HG02870 (cell line): ENCODE measurements at regions not wholly inside any gene's neighbourhood (a gene's known extent, or its start where the extent isn't known, plus 50 kb on each side); places are given as distances from the start of the nearest gene placed in this dataset.

ENCODE experiments used
- ATAC-seq: cut with Tn5 transposase; IDR thresholded peaks from one replicate; pipeline ENCODE4 v1.9.1; 2021; ENCODE audit warnings: mild to moderate bottlenecking, moderate library complexity; ENCODE audit not compliant: unreplicated experiment

DNA sequence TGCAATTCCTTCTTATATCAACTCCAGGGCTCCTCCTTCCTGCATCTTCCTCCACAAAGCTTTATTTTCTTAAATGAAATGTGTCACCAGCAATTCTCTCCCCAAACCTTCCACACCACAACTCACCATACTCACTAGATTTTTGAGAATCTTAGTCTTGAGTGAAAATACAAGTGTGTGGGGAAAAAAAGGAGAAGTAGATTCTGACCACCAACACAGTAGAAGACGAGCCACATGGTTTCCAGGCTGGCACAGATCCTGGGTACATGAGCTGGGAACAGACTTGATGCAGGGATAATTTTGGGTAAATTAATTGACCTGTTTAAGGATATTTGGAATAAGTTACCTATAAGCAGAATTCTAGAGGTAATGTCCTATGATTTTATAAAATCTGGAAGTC lies 72.8 kb upstream of the KCNJ15 start:
- no peak for ATAC-seq

DNA sequence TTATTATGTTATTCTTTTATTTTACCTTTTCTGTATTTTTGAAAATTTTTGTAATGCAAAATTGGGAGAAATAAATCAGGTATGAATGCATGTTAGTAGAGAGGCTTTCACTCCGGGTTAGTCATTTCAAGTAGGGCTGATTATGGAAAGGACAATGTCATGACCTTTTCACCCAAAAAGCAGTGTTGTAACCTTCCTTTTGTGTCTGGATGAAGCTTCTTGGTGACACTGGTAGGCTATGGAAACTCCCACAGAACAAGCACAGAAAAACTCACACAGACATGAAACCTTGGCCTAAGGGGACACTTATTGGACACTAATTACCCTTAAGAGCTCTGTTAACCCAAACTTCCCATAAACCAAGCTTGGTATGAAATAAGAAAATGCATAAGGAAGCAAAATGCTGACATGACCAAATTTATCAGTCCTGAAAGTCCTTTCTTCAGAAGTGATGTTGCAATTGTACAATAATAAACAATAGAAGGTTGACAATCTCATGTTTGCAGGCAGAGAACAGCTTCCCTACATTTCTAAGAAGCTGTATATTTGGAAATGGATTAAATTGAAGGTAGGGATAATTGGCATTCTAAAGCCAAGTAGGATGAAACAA lies 70.0 kb upstream of the KCNJ15 start:
- ATAC-seq, result no peak

DNA sequence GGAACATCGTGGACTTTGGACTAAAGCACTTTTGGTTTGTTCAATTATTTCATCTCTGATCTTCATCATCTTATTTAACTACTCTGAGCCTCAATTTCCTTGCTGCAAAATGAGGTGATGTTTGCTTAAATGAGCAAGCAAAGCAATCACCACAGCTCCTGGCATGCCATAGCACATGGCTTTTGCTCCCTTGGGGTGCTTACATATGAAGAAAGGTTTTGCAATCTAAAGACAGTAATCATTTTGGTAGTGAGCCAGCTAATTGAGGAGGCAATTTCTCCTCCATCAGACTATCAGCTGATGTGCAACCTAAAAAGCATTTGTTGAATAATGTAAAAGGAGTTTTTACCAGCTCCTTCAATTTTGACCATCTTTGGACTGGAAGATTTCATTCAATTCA lies 68.8 kb upstream of the KCNJ15 start:
- ATAC-seq, result no peak

DNA sequence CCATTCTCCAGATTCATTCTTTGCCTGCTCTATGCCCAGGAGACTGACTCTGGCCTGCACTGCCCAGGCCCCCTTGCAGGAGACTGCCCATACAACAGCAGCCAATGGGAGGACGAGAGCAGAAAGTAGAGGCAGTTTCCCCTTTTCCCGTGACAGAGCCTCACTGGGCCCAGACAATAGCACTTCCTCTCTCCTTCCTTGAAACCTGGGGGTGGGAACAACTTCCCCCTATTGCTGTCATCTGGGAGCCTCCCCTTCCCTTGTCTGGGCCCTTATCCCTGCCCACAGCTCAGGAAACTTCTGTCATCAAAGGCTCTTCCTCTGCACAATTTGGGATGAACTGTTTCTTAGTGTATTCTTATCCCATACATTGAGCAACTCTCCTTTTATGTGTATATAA lies 60.8 kb upstream of the KCNJ15 start:
- no peak for ATAC-seq

DNA sequence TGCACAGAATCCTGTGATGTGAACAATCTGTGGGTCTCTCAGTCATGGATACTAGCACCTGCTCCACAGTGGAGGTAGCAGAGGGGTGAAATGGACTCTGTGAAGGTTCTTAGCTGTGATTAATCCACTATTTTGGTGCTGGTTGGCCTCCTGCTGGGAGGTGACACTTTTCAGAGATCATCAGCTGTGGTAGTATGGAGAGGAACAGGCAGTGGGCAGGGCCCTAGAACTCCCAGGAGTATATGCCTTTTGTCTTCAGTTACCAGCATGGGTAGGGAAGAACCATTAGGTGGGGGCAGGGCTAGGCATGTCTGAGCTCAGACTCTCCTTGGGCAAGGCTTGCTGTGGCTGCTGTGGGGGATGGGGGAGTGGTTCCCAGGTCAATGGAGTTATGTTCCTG lies 54.0 kb upstream of the KCNJ15 start:
- ATAC-seq, result no peak

DNA sequence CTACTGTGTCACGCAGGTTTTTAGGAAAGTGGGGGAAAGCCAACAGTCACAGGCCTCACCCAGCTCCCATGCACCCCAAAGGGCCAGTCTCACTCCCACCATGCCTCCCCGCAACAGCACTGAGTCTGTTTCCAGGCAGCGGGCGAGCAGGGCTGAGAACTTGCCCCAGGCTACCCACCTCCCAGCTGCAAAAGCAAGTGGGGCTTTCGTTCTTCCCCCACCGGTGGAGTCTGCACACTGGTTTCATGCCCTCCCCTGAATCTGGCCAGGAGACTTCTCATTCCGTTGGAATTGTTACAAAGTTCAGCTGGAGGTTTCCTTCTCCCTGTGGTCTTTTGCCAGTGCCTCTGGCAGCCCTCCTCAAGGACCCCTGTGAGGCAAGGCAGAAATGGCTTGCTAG lies 53.6 kb upstream of the KCNJ15 start:
- no peak for ATAC-seq

DNA sequence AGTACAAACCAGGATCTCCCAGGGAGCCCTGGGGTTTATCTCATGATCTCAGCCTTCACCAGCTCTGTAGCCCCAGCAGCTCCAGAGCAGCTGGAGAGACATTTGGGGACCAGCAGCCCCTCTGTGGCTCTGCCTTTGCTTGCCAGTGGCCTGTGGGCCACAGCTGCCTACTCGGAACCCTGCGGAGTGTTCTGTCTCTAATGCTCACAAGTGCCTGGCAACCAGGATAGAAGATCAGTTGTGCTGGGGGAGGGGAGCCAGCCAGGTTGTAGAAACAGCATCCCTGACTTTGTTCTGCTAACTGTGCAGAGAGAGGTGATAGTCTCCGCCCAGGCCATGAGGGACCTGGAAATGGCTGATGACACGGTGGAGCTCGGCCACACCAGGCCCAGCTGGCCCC lies 50.9 kb upstream of the KCNJ15 start:
- ATAC-seq, result no peak

DNA sequence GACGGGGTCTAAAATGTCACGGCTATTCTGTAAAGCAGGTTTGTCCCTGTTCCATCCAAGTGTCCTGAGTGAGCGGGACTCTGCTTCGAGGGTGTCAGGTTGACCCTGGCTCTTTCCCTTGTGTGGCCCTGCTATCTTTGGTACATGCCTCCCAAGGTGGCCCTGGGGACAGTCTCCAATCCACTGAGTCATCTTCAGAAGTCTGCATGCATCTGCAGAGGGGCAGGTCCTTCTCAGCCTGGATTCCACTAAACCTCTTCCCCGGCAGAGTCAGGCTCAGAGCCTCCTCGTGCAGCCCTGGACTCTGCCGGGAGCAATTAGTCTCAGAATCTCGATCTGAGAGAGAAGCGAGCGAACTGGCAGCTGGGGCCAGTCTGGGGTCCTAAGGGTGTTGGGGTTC lies 50.1 kb upstream of the KCNJ15 start:
- no peak for ATAC-seq
